K562 (cell line): ENCODE measurements at regions not wholly inside any gene's neighbourhood (a gene's known extent, or its start where the extent isn't known, plus 50 kb on each side); places are given as distances from the start of the nearest gene placed in this dataset.

Experiments used
- ATAC-seq: fragments of 200-7000 bp; cut with Tn5 transposase; 3 replicates; pipeline ENCODE4 v1.9.1; 2020; ENCODE audit warnings: moderate library complexity
- BruUV-seq: library from RNA; stranded (reverse); fragments of 400-500 nt; replicated peaks from 2 replicates; lab custom pipeline; 2021; lab: Mats Ljungman, UMichigan
- CTCF ChIA-PET: fragments of 300-600 bp; formaldehyde crosslinking; extraction: SDS; loops from one replicate; lab custom pipeline; 2021; ENCODE audit warnings: low intra/inter-chr PET ratio; lab: Yijun Ruan, JAX
- POLR2A ChIA-PET: fragments of 300-600, 350-650 bp; sonication (Branson Sonifier 250); formaldehyde crosslinking; extraction: SDS; loops from one replicate; lab custom pipeline; 2021; ENCODE audit warnings: antibody characterized with exemption, inconsistent platforms; lab: Yijun Ruan, JAX
- DNase-seq, 4 experiments: peaks; one replicate each; pipeline versions ENCODE4 v3.0.0 to v3.0.0-alpha.2; 2011 to 2018; ENCODE audit warnings: low spot score in 3 of 4, mixed read lengths in 3 of 4; ENCODE audit errors: extremely low read depth in 1 of 4
- FAIRE-seq: peaks from 2 replicates; lab custom pipeline; 2011; peaks lifted over from hg19 to GRCh38; lab: Jason Lieb, UNC
- H2AFZ ChIP-seq: 2 replicates; pipeline ENCODE4 v1.6.0; 2011; ENCODE audit warnings: low read depth, low read length, control low read depth, inconsistent platforms
- H3K27ac ChIP-seq: fragments of 200-600 bp; 3 replicates; pipeline ENCODE4 v1.8.0; 2011; ENCODE audit warnings: low read depth, mild to moderate bottlenecking, control low read depth, inconsistent platforms, low read length, moderate library complexity, mixed read lengths; ENCODE audit errors: extremely low read depth
- H3K27me3 ChIP-seq, 2 experiments: fragments of 300-600 bp in 1 of 2; 2 replicates in 1 of 2; 3 replicates in 1 of 2; pipeline versions ENCODE4 v1.6.0 to v1.8.0; 2011; ENCODE audit warnings: inconsistent platforms in 2 of 2, low read length in 2 of 2, mild to moderate bottlenecking in 1 of 2, mixed read lengths in 1 of 2, moderate library complexity in 1 of 2; ENCODE audit not compliant: control insufficient read depth in 2 of 2, insufficient read depth in 2 of 2
- H3K36me3 ChIP-seq: fragments of 300-600 bp; 3 replicates; pipeline ENCODE4 v1.8.0; 2011; ENCODE audit warnings: mild to moderate bottlenecking, low read length, inconsistent platforms; ENCODE audit not compliant: control insufficient read depth, insufficient read depth
- H3K4me1 ChIP-seq, 2 experiments: fragments of 200-600 bp in 1 of 2; replicated peaks in 1 of 2; 2 replicates in 1 of 2; 3 replicates in 1 of 2; pipeline versions ENCODE4 v1.5.1 to v1.8.0; 2011; ENCODE audit warnings: inconsistent platforms in 2 of 2, low read length in 2 of 2, mild to moderate bottlenecking in 1 of 2, mixed read lengths in 1 of 2, moderate library complexity in 1 of 2; ENCODE audit not compliant: control insufficient read depth in 2 of 2, insufficient read depth in 2 of 2
- H3K4me2 ChIP-seq: 2 replicates; pipeline ENCODE4 v1.6.1; 2011; ENCODE audit warnings: low read length, control low read depth, inconsistent platforms, mixed read lengths; ENCODE audit not compliant: insufficient read depth
- H3K4me3 ChIP-seq: fragments of 200-600 bp; sonication (generic), shearing (Covaris generic); 2 replicates; pipeline ENCODE4 v1.5.1; 2016; ENCODE audit warnings: control low read depth, inconsistent platforms
- H3K79me2 ChIP-seq: fragments of 200-600 bp; 3 replicates; pipeline ENCODE4 v1.8.0; 2011; ENCODE audit warnings: low read length, inconsistent platforms; ENCODE audit not compliant: control insufficient read depth, insufficient read depth
- H3K9ac ChIP-seq, 2 experiments: 2 replicates each; pipeline versions ENCODE4 v1.6.0 to v1.6.1; 2011; ENCODE audit warnings: low read depth in 2 of 2, low read length in 2 of 2, control low read depth in 1 of 2, inconsistent platforms in 1 of 2, mild to moderate bottlenecking in 1 of 2, mixed read lengths in 1 of 2; ENCODE audit not compliant: insufficient read depth in 1 of 2
- H3K9me1 ChIP-seq: one replicate; pipeline ENCODE4 v1.6.0; 2011; ENCODE audit warnings: inconsistent platforms, mild to moderate bottlenecking, low read length, moderate library complexity; ENCODE audit not compliant: control insufficient read depth, insufficient read depth
- H3K9me3 ChIP-seq: replicated peaks from 2 replicates; pipeline ENCODE4 v1.5.1; 2011; ENCODE audit warnings: low read depth, low read length, inconsistent platforms; ENCODE audit not compliant: control insufficient read depth, insufficient read depth
- H4K20me1 ChIP-seq: replicated peaks from 2 replicates; pipeline ENCODE4 v1.6.1; 2011; ENCODE audit warnings: low read length, inconsistent platforms, mixed read lengths; ENCODE audit not compliant: control insufficient read depth, insufficient read depth
- CBFA2T3 ChIP-seq: fragments of 450-650 bp; IDR thresholded peaks from 2 replicates; pipeline ENCODE4 v1.6.1; 2017
- EHMT2 ChIP-seq: fragments of 450-650 bp; IDR thresholded peaks from 2 replicates; pipeline ENCODE4 v1.6.1; 2018; ENCODE audit warnings: antibody characterized with exemption
- HDAC6 ChIP-seq: IDR thresholded peaks from 2 replicates; pipeline ENCODE4 v1.6.1; 2012; ENCODE audit warnings: low read depth, mild to moderate bottlenecking, control low read depth, inconsistent platforms, low read length, moderate library complexity
- NCOA1 ChIP-seq: fragments of 450-650 bp; IDR thresholded peaks from 2 replicates; pipeline ENCODE4 v1.6.1; 2016; ENCODE audit warnings: low read depth
- PPARD ChIP-seq: fragments of 250-450 bp; sonication (Bioruptor Pico); IDR thresholded peaks from 2 replicates; pipeline ENCODE4 v1.8.0; 2022; ENCODE audit warnings: inconsistent platforms, mild to moderate bottlenecking, moderate library complexity
- SMAD1 ChIP-seq: fragments of 150-350 bp; IDR thresholded peaks from 2 replicates; pipeline ENCODE4 v1.6.1; 2014; ENCODE audit warnings: low read length, low read depth; ENCODE audit not compliant: partially characterized antibody
- SMARCC2 ChIP-seq: fragments of 450-650 bp; IDR thresholded peaks from 2 replicates; pipeline ENCODE4 v1.6.1; 2017; ENCODE audit warnings: antibody characterized with exemption, moderate library complexity, mild to moderate bottlenecking, low read depth
- SRSF3 ChIP-seq: fragments of 200-400 bp; formaldehyde crosslinking; IDR thresholded peaks from 2 replicates; pipeline ENCODE4 v1.6.1; 2016; ENCODE audit warnings: mild to moderate bottlenecking, low read length, moderate library complexity; ENCODE audit not compliant: insufficient read depth
- TCF3 ChIP-seq: sonication (generic); formaldehyde crosslinking; IDR thresholded peaks from 2 replicates; pipeline ENCODE4 v1.4.0; 2020; ENCODE audit warnings: mild to moderate bottlenecking, missing genetic modification reagents
- USF1 ChIP-seq: sonication (generic); formaldehyde crosslinking; IDR thresholded peaks from 2 replicates; pipeline ENCODE4 v1.9.0; 2022; ENCODE audit warnings: mild to moderate bottlenecking, missing genetic modification reagents
- ZNF561 ChIP-seq: fragments of 450-650 bp; formaldehyde crosslinking; conservative IDR thresholded peaks from 2 replicates; pipeline ENCODE4 v1.4.0; 2020; ENCODE audit warnings: mild to moderate bottlenecking, moderate library complexity
- ZNF584 ChIP-seq: fragments of 200-800 bp; sonication (Bioruptor generic); IDR thresholded peaks from 2 replicates; pipeline ENCODE4 v1.6.1; 2016; ENCODE audit warnings: low read depth, mild to moderate bottlenecking, missing genetic modification characterization, missing compliant biosample characterization
- ZNF609 ChIP-seq: sonication (generic); formaldehyde crosslinking; IDR thresholded peaks from 2 replicates; pipeline ENCODE4 v1.8.1; 2023; ENCODE audit warnings: missing genetic modification reagents, mild to moderate bottlenecking, borderline replicate concordance
- WGBS: fragments of 100-300 bp; shearing (Covaris generic); methylation state at CpG from one replicate; pipeline ENCODE4 v1.1.6; 2016; ENCODE audit warnings: low coverage, mixed read lengths; ENCODE audit not compliant: insufficient coverage; ENCODE audit errors: missing lambda C conversion rate; 5-methylcytosine and 5-hydroxymethylcytosine counted together
- in situ Hi-C: fragments of 300-500 bp; cut with MboI; formaldehyde crosslinking; loops from 4 replicates; pipeline ENCODE4 v1.15.0; 2018; ENCODE audit warnings: inconsistent platforms, mixed read lengths
- intact Hi-C: fragments of 100-400 bp; cut with micrococcal nuclease; formaldehyde crosslinking; loops from 2 replicates; pipeline ENCODE4 v1.14.2; 2022

GRCh38 chr4:81981218-81981617, 392.6 kb downstream of the HNRNPD start:
- POLR2A ChIA-PET: no interaction called here
- FAIRE-seq: no peak
- CTCF ChIA-PET: no interaction called here
- no TSS peak for BruUV-seq
- H2AFZ ChIP-seq: no peak overlapping the region
- no peaks in the 10 kb centered on the region for H3K79me2 ChIP-seq
- H3K27ac ChIP-seq: no peak overlapping the region
- H3K4me3 ChIP-seq: no peak overlapping the region
- in situ Hi-C loops (no loop called here), intact Hi-C loops (no loop called here)
- no peak overlapping the region for H3K4me2 ChIP-seq
- no peaks in the 10 kb centered on the region for H3K27me3 ChIP-seq
- ATAC-seq: no peak
- H3K9me3 ChIP-seq: no peaks in the 10 kb centered on the region
- no peak for TF ChIP-seq PPARD (CRISPR knock-in tag)
- TF ChIP-seq EHMT2: no peak
- no peak for TF ChIP-seq USF1 (CRISPR knock-in tag)
- no peak for TF ChIP-seq TCF3
- no peak for DNase-seq
- H4K20me1 ChIP-seq: no peaks in the 10 kb centered on the region
- 3% methylated on average over 3 of the region's 3 CpGs for WGBS
- H3K4me1 ChIP-seq: no peaks in the 10 kb centered on the region
- no peaks in the 10 kb centered on the region for H3K9me1 ChIP-seq
- H3K9ac ChIP-seq: no peak overlapping the region
- no peaks in the 10 kb centered on the region for H3K36me3 ChIP-seq

GRCh38 chr4:81974523-81974922, 399.3 kb downstream of the HNRNPD start:
- CTCF ChIA-PET: no interaction called here
- intact Hi-C loops (no loop called here), in situ Hi-C loops (no loop called here)
- Histone ChIP-seq H3K27ac (no peak overlapping the region), H3K36me3 (no peaks in the 10 kb centered on the region), H3K4me2 (no peak overlapping the region), H3K9me3 (no peaks in the 10 kb centered on the region), H3K9ac (no peak overlapping the region), H3K4me1 (no peaks in the 10 kb centered on the region), H3K4me3 (no peak overlapping the region), H3K9me1 (no peaks in the 10 kb centered on the region), H3K27me3 (no peaks in the 10 kb centered on the region), H3K79me2 (no peaks in the 10 kb centered on the region), H2AFZ (no peak overlapping the region), H4K20me1 (no peaks in the 10 kb centered on the region; the same call in 1 of the 2 replicates)
- 0% methylated on average over 1 of the region's 1 CpG for WGBS
- FAIRE-seq (no peak), DNase-seq (no peak), ATAC-seq (no peak)
- POLR2A ChIA-PET: no interaction called here
- no TSS peak for BruUV-seq
- TF ChIP-seq CBFA2T3 (no peak), SRSF3 (no peak), SMARCC2 (no peak), HDAC6 (no peak), TCF3 (no peak), ZNF609 (CRISPR knock-in tag) (no peak), NCOA1 (no peak), SMAD1 (no peak), ZNF584 (CRISPR knock-in tag) (no peak), ZNF561 (no peak)
